Coronary artery (tissue), 2 donors: ENCODE measurements at regions not wholly inside any gene's neighbourhood (a gene's known extent, or its start where the extent isn't known, plus 50 kb on each side); places are given as distances from the start of the nearest gene placed in this dataset.

Experiments
- DNase-seq: peaks from one replicate; pipeline ENCODE4 v3.0.0-alpha.2; 2017; ENCODE audit warnings: low spot score
- H3K27ac ChIP-seq, 2 donors: fragments of 200-600 bp; sonication (generic); one replicate each; pipeline ENCODE4 v1.5.1; 2016 to 2019
- H3K4me3 ChIP-seq: fragments of 200-600 bp; sonication (generic); 2 replicates; pipeline ENCODE4 v1.5.1; 2016; ENCODE audit warnings: mild to moderate bottlenecking, moderate library complexity
- TF ChIP-seq, protein P1 (sequence below): fragments of 200-600 bp; sonication (generic); IDR thresholded peaks from one replicate; pipeline ENCODE4 v1.5.1; 2019; ENCODE audit warnings: antibody characterized with exemption

DNA sequence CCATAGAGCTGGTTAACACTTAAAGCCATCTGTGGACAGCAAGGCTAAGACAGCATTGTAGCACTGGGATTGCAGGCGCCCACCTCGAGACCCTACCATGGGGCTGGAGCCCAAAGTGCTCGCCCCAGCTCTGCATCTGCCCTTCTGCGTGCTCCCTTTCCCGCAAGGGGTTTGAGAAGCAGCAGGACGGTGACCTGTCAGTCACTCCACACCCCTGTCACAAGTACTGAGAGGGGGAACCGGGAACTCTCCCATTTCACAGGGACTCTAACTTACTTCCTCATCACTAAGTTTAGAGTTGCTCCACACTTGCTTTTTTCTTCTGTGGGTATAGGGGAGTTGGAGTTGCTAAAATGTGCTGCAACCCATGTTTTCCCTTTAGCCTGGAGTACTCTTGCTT is 273.2 kb downstream of the SMARCA2 start:
- TF ChIP-seq, protein P1, sequence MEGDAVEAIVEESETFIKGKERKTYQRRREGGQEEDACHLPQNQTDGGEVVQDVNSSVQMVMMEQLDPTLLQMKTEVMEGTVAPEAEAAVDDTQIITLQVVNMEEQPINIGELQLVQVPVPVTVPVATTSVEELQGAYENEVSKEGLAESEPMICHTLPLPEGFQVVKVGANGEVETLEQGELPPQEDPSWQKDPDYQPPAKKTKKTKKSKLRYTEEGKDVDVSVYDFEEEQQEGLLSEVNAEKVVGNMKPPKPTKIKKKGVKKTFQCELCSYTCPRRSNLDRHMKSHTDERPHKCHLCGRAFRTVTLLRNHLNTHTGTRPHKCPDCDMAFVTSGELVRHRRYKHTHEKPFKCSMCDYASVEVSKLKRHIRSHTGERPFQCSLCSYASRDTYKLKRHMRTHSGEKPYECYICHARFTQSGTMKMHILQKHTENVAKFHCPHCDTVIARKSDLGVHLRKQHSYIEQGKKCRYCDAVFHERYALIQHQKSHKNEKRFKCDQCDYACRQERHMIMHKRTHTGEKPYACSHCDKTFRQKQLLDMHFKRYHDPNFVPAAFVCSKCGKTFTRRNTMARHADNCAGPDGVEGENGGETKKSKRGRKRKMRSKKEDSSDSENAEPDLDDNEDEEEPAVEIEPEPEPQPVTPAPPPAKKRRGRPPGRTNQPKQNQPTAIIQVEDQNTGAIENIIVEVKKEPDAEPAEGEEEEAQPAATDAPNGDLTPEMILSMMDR, result no peak
- Histone ChIP-seq H3K27ac (no peak overlapping the region), H3K4me3 (no peak overlapping the region)
- DNase-seq, result no peak

DNA sequence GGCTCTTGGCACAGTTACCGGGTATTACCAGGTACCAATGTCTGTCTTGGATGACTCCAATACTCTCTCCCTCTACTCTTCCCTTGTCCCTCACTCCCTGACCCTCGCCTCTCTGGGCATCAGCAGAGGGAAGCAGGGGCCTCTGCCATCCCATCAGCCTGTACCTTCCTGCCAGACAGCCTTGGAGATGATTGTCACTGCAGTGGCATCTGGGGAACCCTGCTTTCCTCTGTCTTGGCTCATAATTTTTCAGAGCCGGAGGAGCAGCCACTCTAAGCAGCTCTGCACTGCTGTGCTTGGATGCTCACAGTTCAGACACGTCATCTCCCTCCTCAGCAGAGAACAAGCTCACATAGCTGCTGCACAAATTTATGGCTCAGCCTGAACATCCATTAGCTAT is 274.1 kb downstream of the SMARCA2 start:
- TF ChIP-seq, protein P1, result no peak
- DNase-seq, result no peak
- no peak overlapping the region for H3K4me3 ChIP-seq
- no peak overlapping the region for H3K27ac ChIP-seq

DNA sequence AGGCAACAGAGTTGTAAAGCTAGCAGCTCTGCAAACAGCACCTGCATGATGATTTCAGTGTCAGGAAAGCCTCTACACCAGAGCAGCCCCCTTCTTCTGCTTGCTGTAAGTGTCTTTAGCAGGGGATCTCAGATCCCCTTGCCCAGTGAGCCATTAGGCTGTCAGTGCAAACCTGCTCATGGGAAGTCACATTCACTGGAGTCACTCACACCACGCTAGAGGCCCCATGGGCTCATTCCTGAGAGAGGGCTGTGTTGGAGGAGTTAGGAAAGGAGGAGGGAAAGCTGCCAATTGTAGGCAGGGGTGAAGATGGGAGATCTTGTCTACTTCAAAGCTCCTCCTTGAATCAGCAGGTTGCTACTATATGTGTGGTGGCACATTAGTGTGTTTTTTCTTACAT is 275.2 kb downstream of the SMARCA2 start:
- TF ChIP-seq, protein P1, result no peak
- H3K27ac ChIP-seq, result no peak overlapping the region
- H3K4me3 ChIP-seq, result no peak overlapping the region
- DNase-seq, result no peak

DNA sequence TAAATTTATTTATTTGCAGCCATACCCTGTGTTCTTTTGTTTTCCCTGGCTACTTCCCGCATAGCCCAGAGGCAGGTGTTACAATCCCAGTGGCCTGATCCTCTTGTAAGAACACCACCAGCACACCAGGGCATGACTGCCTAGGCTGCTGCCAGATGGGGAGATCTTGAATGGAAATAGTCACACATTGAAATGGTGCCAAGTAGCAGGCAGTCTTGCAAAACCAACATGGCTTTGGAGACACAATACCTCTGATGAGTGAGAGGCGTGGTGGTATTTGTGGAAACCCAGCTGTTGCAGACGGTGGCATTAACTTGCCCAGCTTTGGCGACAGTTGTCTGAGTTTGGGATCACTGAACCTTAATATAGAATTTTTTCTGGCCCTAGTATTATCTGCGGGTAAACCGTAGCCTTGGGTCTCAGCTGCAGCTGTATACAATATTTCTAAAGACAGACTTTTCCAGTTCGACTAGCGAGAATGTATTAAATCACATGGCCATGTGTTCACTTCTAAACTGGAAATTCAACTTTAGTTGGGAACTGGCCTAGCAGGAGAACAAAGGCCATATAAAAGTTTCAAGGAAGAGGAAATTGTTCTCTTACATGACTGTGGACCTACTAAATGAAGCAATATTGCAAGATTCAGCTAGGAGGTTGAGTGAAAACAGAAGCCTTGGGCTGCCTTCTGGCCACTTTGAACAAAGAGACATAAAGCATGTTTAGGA is 277.0 kb downstream of the SMARCA2 start:
- TF ChIP-seq, protein P1, result no peak
- no peak for DNase-seq
- Histone ChIP-seq H3K4me3 (no peak overlapping the region), H3K27ac (no peak overlapping the region)

DNA sequence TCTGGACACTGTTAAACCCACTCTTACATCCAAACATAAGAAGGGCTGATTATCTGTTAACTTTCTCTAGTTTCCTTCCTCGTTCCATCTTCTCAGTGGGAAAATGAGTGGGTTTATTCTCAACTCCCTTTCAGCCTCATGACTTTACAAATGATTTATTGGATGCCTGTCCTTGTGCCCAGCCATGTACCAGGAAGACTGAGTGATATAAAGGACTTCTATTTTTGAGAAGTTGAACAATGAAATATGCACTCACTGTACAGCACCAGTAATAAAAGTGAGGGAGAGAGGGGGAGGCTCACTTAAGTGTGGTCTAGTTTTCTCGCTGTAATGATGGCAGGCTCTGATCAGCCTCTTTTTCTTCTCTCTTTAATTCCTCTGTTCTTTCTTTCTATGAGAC is 277.6 kb downstream of the SMARCA2 start:
- DNase-seq, result no peak
- no peak overlapping the region for H3K27ac ChIP-seq
- H3K4me3 ChIP-seq, result no peak overlapping the region
- TF ChIP-seq, protein P1, result no peak

DNA sequence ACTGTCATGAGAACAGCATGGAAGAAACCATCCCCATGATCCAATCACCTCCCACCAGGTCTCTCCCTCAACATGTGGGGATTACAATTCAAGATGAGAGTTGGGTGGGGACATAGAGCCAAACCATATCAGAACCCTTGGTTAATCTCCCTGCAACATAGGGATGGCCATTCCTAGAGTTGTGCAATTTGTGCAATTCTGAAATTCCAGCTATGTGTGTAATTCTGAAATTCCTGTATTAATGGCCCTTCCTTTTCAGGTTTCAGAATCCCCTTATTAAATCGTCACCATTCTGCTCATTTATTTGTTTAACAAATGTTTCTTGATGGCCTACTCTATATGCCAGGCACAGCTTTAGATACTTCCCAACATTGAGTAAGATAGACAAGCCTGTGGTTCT is 282.6 kb downstream of the SMARCA2 start:
- H3K4me3 ChIP-seq, result no peak overlapping the region
- no peak for DNase-seq
- H3K27ac ChIP-seq, result no peak overlapping the region
- TF ChIP-seq, protein P1, result no peak

DNA sequence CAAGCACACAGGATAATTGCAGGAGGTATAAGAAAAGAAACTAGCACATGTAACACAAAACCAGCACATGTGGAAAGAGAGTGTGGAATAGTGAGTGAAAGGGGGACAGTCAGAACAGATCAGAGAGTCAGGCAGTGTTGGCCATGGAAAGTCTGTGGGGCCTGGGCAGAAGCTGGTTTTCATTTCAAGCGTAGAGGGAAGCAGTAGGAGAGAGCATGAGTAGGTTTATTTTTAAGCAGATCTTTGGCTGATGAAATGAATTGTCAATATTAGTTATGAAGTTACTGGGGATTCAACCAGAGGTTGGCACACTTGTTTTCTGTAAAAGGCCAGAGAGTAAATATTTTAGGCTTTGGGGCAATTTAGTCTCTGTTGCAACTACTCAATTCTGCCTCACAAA is 283.1 kb downstream of the SMARCA2 start:
- Histone ChIP-seq H3K27ac (no peak overlapping the region), H3K4me3 (no peak overlapping the region)
- TF ChIP-seq, protein P1, result no peak
- DNase-seq, result no peak
